ENCODE measurements at regions not wholly inside any gene's neighbourhood (a gene's known extent, or its start where the extent isn't known, plus 50 kb on each side); places are given as distances from the start of the nearest gene placed in this dataset.

DNA sequence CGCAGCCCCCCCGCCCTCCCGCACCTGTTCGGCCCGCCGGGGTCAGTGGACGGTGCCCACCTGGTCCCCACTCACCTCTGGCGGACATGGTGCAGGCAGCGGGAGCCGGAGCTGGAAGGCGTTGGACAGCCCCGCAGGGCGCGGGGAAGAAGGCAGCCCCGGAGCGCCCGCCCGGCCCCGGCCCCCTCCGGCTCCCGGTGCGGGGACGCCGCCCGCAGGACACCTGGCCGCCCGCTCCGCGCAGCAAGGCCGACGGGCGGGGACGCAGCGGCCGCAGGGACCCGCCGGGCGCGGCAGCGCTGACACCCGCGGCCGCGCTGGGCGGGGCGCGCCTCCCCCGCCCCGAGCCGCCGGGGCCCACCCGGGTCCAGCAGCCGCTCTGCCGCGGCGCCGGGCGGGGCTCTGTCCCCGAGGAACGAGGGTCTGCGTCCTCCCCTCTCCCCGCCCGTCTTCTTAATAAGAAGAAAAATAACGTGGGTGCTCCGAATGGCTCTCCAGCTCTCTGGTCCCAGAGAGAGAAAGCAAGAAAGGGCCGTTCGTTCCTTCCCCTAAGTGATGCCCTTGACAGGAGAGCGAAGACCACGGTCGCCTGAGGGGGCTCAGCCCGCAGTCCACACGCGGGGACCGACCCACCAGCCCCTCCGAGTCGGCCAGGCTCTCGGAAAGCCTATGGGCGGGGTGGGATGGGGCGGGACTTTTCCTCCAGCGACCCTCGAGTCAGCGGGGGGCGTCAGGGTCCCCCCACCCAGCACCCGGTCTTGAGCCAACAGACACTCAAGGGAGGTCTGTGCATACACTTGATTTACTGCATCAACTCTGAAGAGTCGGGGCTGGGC lies 53.4 kb upstream of the FHIP2A start:
- peak overlapping the region; percentile 52 for H3K4me3 ChIP-seq (ENCODE audit: low read depth, low read length)

- no peak overlapping the region for H3K4me3 ChIP-seq (ENCODE audit: low read depth, low read length)
Measured at GRCh38 chr10:114770009-114770408, 51.6 kb upstream of the FHIP2A start.

DNA sequence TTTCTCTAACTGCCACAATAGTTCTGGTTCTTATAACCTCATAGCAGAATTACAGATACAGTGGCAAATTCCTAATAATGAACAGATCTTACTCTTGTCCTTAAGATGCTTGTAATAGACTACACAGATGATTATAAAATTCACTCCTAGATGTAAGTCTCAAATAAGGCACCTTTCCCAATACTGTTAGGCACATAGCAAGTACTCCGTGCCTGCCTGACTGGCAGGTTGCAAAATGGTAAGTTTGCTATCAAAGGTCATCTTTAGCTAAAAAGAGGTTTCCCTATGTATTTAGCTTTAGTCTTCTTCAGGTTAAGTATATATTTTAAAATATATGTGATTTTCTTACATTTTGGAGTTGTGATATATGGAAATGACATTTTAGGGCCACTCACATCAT lies 50.4 kb upstream of the FHIP2A start:
- no peak overlapping the region for H3K4me3 ChIP-seq (ENCODE audit: low read depth, low read length)

DNA sequence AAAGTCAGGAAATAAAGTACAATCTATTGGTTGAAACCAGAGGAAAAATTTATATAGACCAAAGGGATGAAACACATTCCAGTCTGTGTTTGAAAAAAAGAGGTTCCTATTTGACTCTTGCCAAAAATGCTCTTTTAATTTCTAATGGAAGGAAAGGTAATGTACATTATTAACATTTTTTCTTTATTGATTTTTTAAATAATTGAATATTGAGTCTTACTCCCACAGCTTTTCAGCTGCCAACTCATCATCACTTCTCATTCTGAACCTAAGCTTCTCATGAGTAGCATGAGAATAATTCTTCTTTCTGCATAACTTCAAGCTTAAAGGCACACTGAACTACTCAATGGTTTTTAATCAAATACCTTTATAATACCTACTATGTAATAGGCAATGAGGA lies 49.8 kb upstream of the FHIP2A start:
- no peak overlapping the region for H3K4me3 ChIP-seq (ENCODE audit: low read depth, low read length)
